ENCODE measurements at regions not wholly inside any gene's neighbourhood (a gene's known extent, or its start where the extent isn't known, plus 50 kb on each side); places are given as distances from the start of the nearest gene placed in this dataset.

- TF ChIP-seq EZH2 (IDR thresholded peaks at IDR 0.05; ENCODE audit: borderline replicate concordance) = no peak
- TF ChIP-seq, protein P1, sequence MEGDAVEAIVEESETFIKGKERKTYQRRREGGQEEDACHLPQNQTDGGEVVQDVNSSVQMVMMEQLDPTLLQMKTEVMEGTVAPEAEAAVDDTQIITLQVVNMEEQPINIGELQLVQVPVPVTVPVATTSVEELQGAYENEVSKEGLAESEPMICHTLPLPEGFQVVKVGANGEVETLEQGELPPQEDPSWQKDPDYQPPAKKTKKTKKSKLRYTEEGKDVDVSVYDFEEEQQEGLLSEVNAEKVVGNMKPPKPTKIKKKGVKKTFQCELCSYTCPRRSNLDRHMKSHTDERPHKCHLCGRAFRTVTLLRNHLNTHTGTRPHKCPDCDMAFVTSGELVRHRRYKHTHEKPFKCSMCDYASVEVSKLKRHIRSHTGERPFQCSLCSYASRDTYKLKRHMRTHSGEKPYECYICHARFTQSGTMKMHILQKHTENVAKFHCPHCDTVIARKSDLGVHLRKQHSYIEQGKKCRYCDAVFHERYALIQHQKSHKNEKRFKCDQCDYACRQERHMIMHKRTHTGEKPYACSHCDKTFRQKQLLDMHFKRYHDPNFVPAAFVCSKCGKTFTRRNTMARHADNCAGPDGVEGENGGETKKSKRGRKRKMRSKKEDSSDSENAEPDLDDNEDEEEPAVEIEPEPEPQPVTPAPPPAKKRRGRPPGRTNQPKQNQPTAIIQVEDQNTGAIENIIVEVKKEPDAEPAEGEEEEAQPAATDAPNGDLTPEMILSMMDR (IDR thresholded peaks at IDR 0.05; ENCODE audit: poor library complexity) = no peak
These were observed 112.4 kb upstream of the DST start for GRCh38 chr6:56755040-56755439.
